Stimulated activated naive CD4-positive, alpha-beta T cell treated with Interleukin-2 at 50 U/mL for 16 hours (primary cell): ENCODE measurements at regions not wholly inside any gene's neighbourhood (a gene's known extent, or its start where the extent isn't known, plus 50 kb on each side); places are given as distances from the start of the nearest gene placed in this dataset.

Source experiments
- DNase-seq: peaks from one replicate; lab custom pipeline; 2025; lab: John Stamatoyannopoulos, UW

DNA sequence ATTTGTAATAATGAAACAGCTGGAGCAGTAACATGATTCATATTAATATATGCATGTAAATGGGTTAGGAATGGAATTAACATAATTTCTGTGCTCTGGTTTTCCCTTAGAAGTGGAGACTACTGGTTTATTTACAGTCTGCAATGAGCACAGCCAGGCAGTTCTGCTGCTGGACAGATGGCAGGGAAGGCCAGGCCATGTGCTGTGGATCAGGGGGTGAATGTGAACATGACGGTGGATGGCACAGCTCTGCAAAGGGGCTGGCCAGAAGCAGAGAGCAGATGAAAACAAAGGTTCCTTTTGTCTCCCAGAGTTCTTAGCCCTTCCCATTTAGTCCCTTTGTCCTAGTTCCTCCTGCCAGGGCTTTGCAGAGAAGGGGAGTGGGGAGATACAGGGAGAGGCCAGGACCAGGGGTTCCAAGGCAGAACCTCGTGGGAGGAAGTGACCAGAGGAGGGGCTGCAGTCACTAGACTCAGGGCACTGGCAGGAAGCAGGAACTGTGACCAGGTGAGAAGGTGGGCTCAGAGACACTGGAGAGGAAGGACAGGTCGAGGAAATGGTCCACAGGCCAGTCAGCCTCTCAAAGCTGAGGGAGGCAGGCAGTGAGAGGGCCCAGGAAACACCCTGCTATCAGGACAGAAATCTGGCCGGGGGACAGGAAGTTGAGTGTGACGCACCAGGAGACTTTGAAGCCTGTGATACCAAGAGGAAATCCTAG is 112.9 kb upstream of the ATP8B1 start:
- no peak for DNase-seq

GRCh38 chr18:57915248-57915647 is 112.1 kb upstream of the ATP8B1 start:
- no peak for DNase-seq

- DNase-seq = no peak
Observed at GRCh38 chr18:57913686-57914085, 110.6 kb upstream of the ATP8B1 start.

DNA sequence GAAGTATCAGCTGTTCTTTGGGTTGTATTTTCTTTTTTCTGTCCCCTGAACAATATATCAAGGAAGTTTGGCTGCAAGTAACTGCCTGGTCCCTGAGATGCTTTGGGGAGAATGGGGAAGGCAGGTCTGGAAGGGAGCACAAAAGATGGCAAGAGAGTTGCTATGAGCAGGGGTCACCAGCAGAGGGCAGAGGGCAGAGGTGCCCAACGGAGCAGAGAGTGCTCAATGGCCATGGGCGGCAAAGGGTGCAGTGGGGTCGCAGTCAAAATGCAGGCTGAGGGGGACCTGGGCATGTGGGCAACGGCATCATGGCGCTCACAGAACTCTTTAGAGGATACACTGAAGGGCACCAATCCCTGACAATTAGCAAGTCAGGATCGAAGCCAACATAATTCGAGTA is 107.7 kb upstream of the ATP8B1 start:
- DNase-seq = no peak

DNA sequence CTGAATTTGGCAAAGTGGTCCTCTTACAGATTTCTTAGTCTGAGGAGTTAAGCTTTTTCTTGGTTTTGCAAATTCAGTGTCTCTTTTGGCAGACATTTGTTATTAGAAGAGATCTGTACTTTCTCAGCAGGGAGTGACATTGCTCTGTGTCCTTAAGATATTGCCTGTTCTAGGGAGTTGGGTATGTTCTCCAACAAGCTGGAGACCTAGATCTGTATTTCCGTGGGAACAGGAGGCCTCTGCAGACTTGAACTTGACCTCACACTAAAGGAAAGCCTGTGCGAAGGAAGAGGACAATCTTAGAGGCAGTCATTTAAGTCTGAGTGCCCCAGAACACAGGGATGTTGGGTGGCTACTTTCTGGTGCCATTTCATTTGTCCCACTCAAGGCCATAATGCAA is 107.0 kb upstream of the ATP8B1 start:
- DNase-seq = no peak

- no peak for DNase-seq
Observed at GRCh38 chr18:57909620-57910019, 106.5 kb upstream of the ATP8B1 start.

- no peak for DNase-seq
Observed at GRCh38 chr18:57908092-57908491, 105.0 kb upstream of the ATP8B1 start.

GRCh38 chr18:57907550-57907949 is 104.4 kb upstream of the ATP8B1 start:
- no peak for DNase-seq

- no peak for DNase-seq
Observed at GRCh38 chr18:57906852-57907251, 103.7 kb upstream of the ATP8B1 start.

DNA sequence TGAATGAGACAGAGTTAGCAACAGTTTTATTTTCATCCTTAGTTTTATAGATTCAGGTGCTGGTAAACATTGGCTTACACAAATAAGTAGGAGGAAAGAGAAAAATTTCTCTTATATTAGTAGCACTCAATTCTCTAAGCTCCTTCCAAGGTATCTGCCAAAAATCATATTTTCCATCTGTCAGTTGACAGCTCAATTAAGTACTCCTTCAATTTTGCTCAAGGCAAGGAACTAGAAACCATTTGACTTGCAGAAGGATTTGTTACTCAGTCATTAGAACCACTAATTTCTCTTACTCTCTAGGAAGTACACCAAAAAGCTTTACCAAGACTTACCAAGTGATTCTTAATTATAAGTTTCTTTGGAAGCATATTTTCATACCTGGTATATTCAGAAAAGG is 101.4 kb upstream of the ATP8B1 start:
- no peak for DNase-seq

GRCh38 chr18:57902721-57903120 is 99.6 kb upstream of the ATP8B1 start:
- DNase-seq = no peak

- no peak for DNase-seq
Observed at GRCh38 chr18:57901825-57902589, 98.9 kb upstream of the ATP8B1 start.

DNA sequence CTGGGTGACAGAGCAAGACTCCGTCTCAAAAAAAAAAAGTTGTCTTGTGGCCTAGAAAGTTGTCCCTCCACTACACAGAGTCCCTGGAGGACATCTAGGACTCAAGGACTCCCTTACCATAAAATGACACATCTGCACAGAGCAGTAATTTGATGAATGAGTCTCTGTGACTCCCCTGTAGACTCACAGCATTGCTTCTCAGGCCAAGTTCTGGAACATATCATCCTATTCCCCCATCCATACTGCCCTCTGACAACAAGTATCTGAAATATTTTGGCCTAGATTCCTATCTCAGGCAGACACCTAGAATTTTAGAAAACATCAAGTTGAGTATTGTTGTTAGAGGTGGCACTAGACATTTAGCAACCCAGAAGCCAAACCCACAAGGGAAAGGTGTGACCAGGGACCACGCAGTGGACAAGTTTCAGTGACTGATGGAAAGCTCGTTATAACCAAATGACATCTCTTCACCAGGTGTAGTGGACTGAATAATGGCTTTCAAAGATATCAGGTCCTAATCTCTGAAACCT is 97.9 kb upstream of the ATP8B1 start:
- no peak for DNase-seq

DNA sequence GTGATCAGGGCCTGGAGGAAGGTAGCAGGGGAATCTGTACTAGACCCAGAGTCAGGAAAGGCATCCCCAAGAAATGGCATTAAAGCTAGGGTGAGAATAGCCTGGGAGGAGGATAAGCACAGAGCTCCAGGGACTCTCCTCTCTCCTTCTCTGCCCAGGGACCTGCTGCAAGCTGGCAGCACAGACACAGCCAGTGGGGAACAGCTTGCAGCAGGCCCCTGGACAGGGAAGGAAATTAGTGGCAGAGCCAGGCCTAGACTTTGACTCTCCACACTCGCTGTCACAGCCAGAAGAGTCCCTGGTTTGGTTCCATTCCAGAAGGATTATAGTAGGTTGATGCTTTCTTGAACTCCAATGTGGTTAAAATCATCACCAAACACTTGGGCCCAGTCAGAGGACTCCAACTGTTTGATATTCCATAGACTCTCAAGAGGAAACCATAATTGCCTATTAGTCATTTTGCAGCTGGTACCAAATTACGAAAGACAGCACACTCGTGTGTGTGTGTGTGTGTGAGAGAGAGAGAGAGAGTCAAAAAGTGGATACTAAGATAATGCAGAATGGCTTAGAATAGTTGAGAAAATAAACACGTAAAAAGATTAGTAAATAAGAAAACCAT is 95.5 kb upstream of the ATP8B1 start:
- no peak for DNase-seq

DNA sequence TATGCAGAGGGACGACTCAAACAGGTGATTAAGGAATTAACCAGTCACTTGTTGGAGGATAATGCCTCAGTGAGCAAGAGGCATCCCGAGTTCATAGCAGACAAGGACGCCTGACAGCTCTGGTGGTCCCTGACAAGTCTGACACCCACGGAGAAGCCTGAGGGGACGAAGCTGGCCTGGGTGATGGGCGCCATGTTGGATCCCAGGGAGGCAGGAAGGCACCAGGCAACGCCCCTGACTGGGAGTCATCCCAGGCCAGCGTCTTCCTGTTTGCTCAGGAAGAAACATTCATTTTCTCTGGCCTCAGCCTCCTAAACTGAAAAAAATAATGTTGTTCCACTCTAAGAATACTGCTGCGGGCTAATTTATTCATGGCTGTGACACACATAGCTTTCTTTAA is 92.1 kb upstream of the ATP8B1 start:
- DNase-seq = no peak

GRCh38 chr18:57891707-57892391 is 88.7 kb upstream of the ATP8B1 start:
- no peak for DNase-seq

DNA sequence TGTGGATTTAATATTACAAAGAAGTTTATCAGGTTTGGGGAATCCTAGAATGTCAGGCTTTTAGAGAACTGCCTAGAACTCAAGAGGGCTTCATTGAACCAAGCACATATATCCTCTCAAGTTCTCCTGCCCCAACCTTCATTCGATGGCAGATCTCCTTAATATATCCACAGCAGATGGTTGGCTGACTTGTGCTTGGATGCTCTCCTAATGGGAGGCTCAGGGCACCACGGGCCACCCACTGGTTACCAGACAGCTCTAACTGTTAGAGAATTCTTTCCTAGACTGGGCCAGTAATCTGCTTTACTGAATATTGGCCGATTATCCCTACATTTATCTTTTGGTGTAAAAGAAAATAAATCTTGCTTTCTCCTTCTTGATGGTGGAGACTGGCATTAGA is 87.2 kb upstream of the ATP8B1 start:
- no peak for DNase-seq

DNA sequence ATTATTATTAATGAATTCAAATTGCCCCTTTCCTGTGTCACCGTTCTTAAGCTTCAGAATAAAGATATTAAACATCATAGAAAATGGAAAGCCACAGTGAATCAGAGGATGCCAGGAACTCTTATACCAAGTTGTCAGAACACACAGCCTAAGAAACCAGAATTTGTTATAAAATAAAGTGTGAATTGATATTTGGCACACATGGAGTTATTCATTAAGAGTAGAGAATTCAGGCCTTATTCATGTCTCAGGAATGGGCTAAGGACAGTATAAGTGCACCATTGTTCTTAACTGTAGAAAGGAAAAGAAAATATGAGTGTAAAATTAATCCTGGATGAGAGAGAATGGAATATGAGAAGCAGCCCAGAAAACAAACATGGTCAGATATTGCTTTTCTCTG is 86.7 kb upstream of the ATP8B1 start:
- DNase-seq = no peak

GRCh38 chr18:57887543-57888383 is 84.6 kb upstream of the ATP8B1 start:
- DNase-seq = no peak

DNA sequence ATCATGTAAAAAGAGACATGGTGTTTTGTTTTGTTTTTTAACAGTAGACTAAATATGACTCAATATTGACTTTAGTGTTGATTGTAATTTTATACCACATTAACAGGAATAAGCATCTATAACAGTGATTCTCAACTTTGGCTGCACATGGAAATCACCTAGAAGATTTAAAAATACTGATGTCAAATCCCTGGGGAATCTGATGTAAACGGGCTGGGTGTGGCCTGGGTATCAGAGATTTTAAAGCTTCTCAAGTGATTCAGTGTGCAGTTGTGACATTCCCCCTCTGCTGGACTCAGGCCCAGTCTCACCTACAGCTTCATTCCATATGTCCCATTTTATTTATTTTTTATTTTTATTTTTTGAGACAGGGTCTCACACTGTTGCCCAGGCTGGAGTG is 82.8 kb upstream of the ATP8B1 start:
- DNase-seq = no peak

GRCh38 chr18:57882465-57882864 is 79.3 kb upstream of the ATP8B1 start:
- DNase-seq = no peak
